Fibroblast of lung (primary cell): ENCODE measurements at regions not wholly inside any gene's neighbourhood (a gene's known extent, or its start where the extent isn't known, plus 50 kb on each side); places are given as distances from the start of the nearest gene placed in this dataset.

Source experiments
- DNase-seq, 2 donors: peaks; one replicate each; pipeline versions ENCODE4 v3.0.0 to v3.0.0-alpha.2; 2010; ENCODE audit warnings: low read depth in 2 of 2
- H2AFZ ChIP-seq: 2 replicates; pipeline ENCODE4 v1.5.1; 2012; ENCODE audit warnings: low read length, control low read depth, inconsistent platforms
- H3K27ac ChIP-seq: 2 replicates; pipeline ENCODE4 v1.5.1; 2011; ENCODE audit warnings: low read length, control low read depth; ENCODE audit not compliant: insufficient read depth
- H3K27me3 ChIP-seq: 2 replicates; pipeline ENCODE4 v1.5.1; 2011; ENCODE audit warnings: mild to moderate bottlenecking, low read length; ENCODE audit not compliant: control insufficient read depth, insufficient read depth
- H3K36me3 ChIP-seq: 2 replicates; pipeline ENCODE4 v1.5.1; 2011; ENCODE audit warnings: low read length; ENCODE audit not compliant: control insufficient read depth, insufficient read depth
- H3K4me1 ChIP-seq: 2 replicates; pipeline ENCODE4 v1.5.1; 2011; ENCODE audit warnings: low read length; ENCODE audit not compliant: control insufficient read depth, insufficient read depth; ENCODE audit errors: extremely low read depth
- H3K4me2 ChIP-seq: 2 replicates; pipeline ENCODE4 v1.5.1; 2011; ENCODE audit warnings: low read length, control low read depth; ENCODE audit not compliant: insufficient read depth; ENCODE audit errors: extremely low read depth
- H3K4me3 ChIP-seq, 4 experiments: fragments of 200-600 bp in 1 of 4; sonication (generic) in 1 of 4; replicated peaks in 1 of 4; 2 replicates each; pipeline ENCODE4 v1.5.1; 2011 to 2016; ENCODE audit warnings: low read length in 4 of 4, low read depth in 3 of 4, mild to moderate bottlenecking in 3 of 4, control low read depth in 2 of 4, inconsistent platforms in 1 of 4, mixed read lengths in 1 of 4; ENCODE audit not compliant: insufficient read depth in 1 of 4; ENCODE audit errors: control extremely low read depth in 1 of 4
- H3K79me2 ChIP-seq: 2 replicates; pipeline ENCODE4 v1.5.1; 2012; ENCODE audit warnings: mild to moderate bottlenecking, low read length, inconsistent platforms; ENCODE audit not compliant: control insufficient read depth, insufficient read depth
- H3K9ac ChIP-seq: 2 replicates; pipeline ENCODE4 v1.5.1; 2011; ENCODE audit warnings: mild to moderate bottlenecking, low read length, control low read depth; ENCODE audit not compliant: insufficient read depth
- H3K9me3 ChIP-seq: 2 replicates; pipeline ENCODE4 v1.5.1; 2012; ENCODE audit warnings: low read depth, low read length; ENCODE audit not compliant: control insufficient read depth, insufficient read depth
- H4K20me1 ChIP-seq: 2 replicates; pipeline ENCODE4 v1.5.1; 2011; ENCODE audit warnings: low read length; ENCODE audit not compliant: control insufficient read depth, insufficient read depth; ENCODE audit errors: extremely low read depth
- EZH2 ChIP-seq: IDR thresholded peaks from 2 replicates; pipeline ENCODE4 v1.5.1; 2012; ENCODE audit warnings: low read length, control low read depth, mild to moderate bottlenecking; ENCODE audit errors: missing control alignments
- TF ChIP-seq, protein P1 (sequence below), 2 donors: IDR thresholded peaks in 1 of 2; conservative IDR thresholded peaks in 1 of 2; 1 replicate in 1 of 2; 2 replicates in 1 of 2; pipeline ENCODE4 v1.5.1; 2011 to 2012; ENCODE audit warnings: low read length in 2 of 2, control low read depth in 1 of 2, inconsistent platforms in 1 of 2, low read depth in 1 of 2, mild to moderate bottlenecking in 1 of 2

DNA sequence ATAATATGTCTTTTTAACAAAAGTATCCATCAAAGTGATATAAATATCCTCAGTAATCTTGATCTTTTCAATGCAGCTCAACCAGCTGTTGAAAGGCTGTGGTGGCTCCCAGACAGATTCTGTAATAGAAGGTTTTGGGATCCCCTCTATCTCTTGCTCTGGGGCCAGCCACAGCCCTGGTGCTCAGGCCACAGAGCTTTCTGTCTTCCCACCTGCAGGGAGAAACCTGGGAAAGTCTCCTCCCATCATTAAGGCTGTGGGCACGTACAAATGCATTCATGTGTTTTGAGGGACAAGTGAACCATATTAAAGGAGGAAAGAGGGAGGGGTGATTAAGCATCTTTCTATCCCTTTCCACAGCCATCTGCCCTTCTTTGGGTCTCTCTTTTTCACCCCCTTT lies 183.1 kb downstream of the PRDM13 start:
- DNase-seq: no peak
- Histone ChIP-seq H3K9me3 (no peaks in the 10 kb centered on the region), H3K36me3 (no peaks in the 10 kb centered on the region), H3K27ac (no peak overlapping the region), H3K4me2 (no peak overlapping the region), H4K20me1 (no peaks in the 10 kb centered on the region), H3K9ac (no peak overlapping the region), H3K79me2 (no peaks in the 10 kb centered on the region), H3K27me3 (no peaks in the 10 kb centered on the region), H3K4me1 (no peaks in the 10 kb centered on the region), H2AFZ (no peak overlapping the region), H3K4me3 (no peak overlapping the region)
- TF ChIP-seq EZH2: no peak

DNA sequence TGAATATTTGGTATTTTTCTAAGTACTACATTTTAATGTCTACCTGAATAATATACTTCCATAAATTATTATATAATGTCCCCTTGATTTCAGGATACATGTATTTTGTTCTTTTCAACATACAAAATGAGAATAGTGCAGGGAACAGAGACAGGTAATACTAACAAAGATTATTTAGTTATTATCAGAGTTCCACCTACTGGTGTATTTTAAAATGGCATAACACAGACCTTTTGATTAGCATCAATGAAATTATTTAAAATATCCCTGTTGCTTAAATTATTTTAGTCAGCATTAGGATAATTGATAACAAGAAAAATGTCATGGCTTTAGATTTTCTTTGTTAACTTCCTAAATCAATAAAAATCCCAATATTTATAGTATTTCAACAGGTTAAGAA lies 184.0 kb downstream of the PRDM13 start:
- no peaks in the 10 kb centered on the region for H4K20me1 ChIP-seq
- H3K9me3 ChIP-seq: no peaks in the 10 kb centered on the region
- no peak overlapping the region for H3K4me2 ChIP-seq
- no peaks in the 10 kb centered on the region for H3K79me2 ChIP-seq
- no peak overlapping the region for H2AFZ ChIP-seq
- H3K4me3 ChIP-seq: no peak overlapping the region
- H3K9ac ChIP-seq: no peak overlapping the region
- no peak overlapping the region for H3K27ac ChIP-seq
- TF ChIP-seq, protein P1, sequence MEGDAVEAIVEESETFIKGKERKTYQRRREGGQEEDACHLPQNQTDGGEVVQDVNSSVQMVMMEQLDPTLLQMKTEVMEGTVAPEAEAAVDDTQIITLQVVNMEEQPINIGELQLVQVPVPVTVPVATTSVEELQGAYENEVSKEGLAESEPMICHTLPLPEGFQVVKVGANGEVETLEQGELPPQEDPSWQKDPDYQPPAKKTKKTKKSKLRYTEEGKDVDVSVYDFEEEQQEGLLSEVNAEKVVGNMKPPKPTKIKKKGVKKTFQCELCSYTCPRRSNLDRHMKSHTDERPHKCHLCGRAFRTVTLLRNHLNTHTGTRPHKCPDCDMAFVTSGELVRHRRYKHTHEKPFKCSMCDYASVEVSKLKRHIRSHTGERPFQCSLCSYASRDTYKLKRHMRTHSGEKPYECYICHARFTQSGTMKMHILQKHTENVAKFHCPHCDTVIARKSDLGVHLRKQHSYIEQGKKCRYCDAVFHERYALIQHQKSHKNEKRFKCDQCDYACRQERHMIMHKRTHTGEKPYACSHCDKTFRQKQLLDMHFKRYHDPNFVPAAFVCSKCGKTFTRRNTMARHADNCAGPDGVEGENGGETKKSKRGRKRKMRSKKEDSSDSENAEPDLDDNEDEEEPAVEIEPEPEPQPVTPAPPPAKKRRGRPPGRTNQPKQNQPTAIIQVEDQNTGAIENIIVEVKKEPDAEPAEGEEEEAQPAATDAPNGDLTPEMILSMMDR (conservative IDR thresholded peaks at IDR 0.05 in 1 of 2, IDR thresholded peaks at IDR 0.05 in 1 of 2; ENCODE audit: low read depth in 1 of 2, low read length in 2 of 2): no peak
- no peak for TF ChIP-seq EZH2
- DNase-seq: no peak
- H3K36me3 ChIP-seq: no peaks in the 10 kb centered on the region
- no peaks in the 10 kb centered on the region for H3K4me1 ChIP-seq
- H3K27me3 ChIP-seq: no peaks in the 10 kb centered on the region

DNA sequence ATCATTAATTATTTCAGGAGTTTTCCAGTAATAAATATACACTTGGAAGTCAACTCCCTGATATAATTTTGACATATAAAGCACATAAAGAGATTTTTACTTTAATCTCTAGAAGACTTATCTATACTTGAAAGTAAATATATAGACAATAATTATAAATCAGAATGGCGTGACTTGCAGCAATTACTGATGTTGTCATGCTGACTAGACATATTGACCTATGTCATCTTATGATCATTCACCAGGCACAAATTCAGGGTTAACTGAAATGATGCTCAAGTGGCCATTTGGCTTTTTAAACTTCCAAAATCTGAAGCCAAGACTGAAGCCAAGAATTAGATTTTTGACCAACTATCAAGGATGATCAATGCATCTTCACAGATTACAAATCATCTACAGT lies 192.2 kb downstream of the MCHR2 start:
- Histone ChIP-seq H2AFZ (no peak overlapping the region), H3K79me2 (no peaks in the 10 kb centered on the region), H3K36me3 (no peaks in the 10 kb centered on the region), H3K4me2 (no peak overlapping the region), H3K4me1 (no peaks in the 10 kb centered on the region), H4K20me1 (no peaks in the 10 kb centered on the region), H3K4me3 (no peak overlapping the region), H3K27me3 (no peaks in the 10 kb centered on the region), H3K9ac (no peak overlapping the region), H3K27ac (no peak overlapping the region), H3K9me3 (no peaks in the 10 kb centered on the region)
- DNase-seq: no peak
- TF ChIP-seq EZH2: no peak
- TF ChIP-seq, protein P1 (conservative IDR thresholded peaks at IDR 0.05 in 1 of 2, IDR thresholded peaks at IDR 0.05 in 1 of 2; ENCODE audit: low read depth in 1 of 2, low read length in 2 of 2): no peak
